ENCODE measurements at regions not wholly inside any gene's neighbourhood (a gene's known extent, or its start where the extent isn't known, plus 50 kb on each side); places are given as distances from the start of the nearest gene placed in this dataset.

DNA sequence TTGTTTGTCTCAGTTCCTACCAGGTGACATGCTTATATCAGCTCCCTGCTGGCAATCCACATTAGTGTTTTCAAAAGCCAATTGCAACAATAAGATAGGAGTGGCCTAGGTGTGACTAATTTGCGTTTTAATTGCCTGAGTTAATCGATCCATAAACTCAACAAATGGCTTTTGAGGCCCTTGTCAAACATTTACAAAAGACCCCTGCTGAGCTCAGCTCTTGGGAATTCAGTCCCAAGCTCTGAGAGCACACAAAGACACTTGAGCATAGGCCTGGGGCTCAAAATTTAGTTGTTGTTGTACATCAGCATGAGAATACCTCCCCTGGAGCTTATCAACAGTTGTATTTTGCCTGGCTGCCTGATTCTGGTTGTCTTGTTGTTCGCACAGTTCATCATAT is 1134.4 kb upstream of the TSPY4 start:
- WGBS = no CpG with 5 or more reads among the region's 3 CpGs
- H3K4me1 ChIP-seq = no peaks in the 10 kb centered on the region

DNA sequence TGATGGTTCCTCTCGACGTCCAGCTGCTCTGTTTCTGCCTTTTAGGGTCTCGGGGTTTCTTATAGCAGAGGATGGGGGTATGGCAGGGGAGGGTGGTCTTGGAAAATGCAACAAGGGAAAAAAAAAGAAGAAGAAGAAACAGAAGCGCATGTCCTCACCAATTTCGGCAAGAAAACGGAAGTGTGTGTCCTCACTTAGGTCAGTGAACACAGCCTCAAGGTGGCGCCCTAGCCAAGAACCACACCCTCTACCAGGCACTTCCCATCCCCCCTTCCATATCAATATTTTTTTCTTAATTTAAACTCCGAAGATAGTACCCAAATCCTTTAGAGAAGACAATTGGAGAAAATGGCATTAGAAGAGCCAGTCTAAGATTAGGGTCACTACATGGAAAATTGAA is 1096.1 kb upstream of the TSPY4 start:
- WGBS = no CpG with 5 or more reads among the region's 8 CpGs
- no peak for DNase-seq (ENCODE audit: low spot score in 2 of 2)
- H3K36me3 ChIP-seq = no peaks in the 10 kb centered on the region
- H3K27me3 ChIP-seq = no peaks in the 10 kb centered on the region
- TF ChIP-seq EP300 (IDR thresholded peaks at IDR 0.05) (no peak), POLR2A (IDR thresholded peaks at IDR 0.05) (no peak), POLR2AphosphoS5 (IDR thresholded peaks at IDR 0.05) (no peak), CTCF (IDR thresholded peaks at IDR 0.05) (no peak)
- H3K27ac ChIP-seq = no peak overlapping the region
- H3K9me3 ChIP-seq = no peaks in the 10 kb centered on the region
- H3K4me3 ChIP-seq = no peak overlapping the region
- H3K4me1 ChIP-seq = no peaks in the 10 kb centered on the region

More for the DNA sequence above, 1134.4 kb upstream of the TSPY4 start:
- DNase-seq (ENCODE audit: low spot score in 2 of 2) = no peak
- H3K36me3 ChIP-seq = no peaks in the 10 kb centered on the region
- H3K27ac ChIP-seq = no peak overlapping the region
- H3K27me3 ChIP-seq = no peaks in the 10 kb centered on the region
- H3K4me3 ChIP-seq = no peak overlapping the region
- TF ChIP-seq POLR2AphosphoS5 (IDR thresholded peaks at IDR 0.05) = no peak
- no peak for TF ChIP-seq POLR2A (IDR thresholded peaks at IDR 0.05)
- TF ChIP-seq CTCF (IDR thresholded peaks at IDR 0.05) = no peak
- TF ChIP-seq EP300 (IDR thresholded peaks at IDR 0.05) = no peak
- H3K9me3 ChIP-seq = no peaks in the 10 kb centered on the region

- DNase-seq (ENCODE audit: low spot score in 2 of 2) = no peak
- H3K27me3 ChIP-seq = no peaks in the 10 kb centered on the region
- H3K9me3 ChIP-seq = no peaks in the 10 kb centered on the region
- H3K4me1 ChIP-seq = no peaks in the 10 kb centered on the region
- H3K36me3 ChIP-seq = no peaks in the 10 kb centered on the region
- TF ChIP-seq CTCF (IDR thresholded peaks at IDR 0.05) = no peak
- H3K27ac ChIP-seq = no peak overlapping the region
- no peak overlapping the region for H3K4me3 ChIP-seq
These were observed 1063.5 kb upstream of the TSPY4 start for GRCh38 chrY:8273807-8274206.

DNA sequence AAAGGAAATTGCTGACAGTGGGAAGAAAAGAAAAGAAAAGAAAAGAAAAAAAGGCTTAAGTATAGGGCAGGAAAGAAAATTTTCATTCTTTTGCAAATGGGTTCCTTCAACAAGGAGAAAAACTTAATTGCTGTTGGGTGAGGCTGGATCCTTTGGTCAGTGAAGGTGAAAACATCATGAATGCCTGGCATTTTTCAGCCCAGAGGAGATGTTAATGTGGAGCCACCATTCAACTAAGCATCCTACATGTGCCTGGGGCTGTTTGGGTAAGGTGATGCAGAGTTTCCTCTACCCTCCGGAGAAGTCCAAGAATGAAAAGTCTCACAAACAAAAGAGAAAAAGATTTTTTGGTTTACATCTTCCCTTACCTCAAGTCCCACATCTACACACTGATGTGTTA is 1032.2 kb upstream of the TSPY4 start:
- no peaks in the 10 kb centered on the region for H3K27me3 ChIP-seq
- no peaks in the 10 kb centered on the region for H3K4me1 ChIP-seq
- no peak for DNase-seq (ENCODE audit: low spot score in 2 of 2)
- no CpG with 5 or more reads among the region's 1 CpG for WGBS
- TF ChIP-seq POLR2AphosphoS5 (IDR thresholded peaks at IDR 0.05) (no peak), POLR2A (IDR thresholded peaks at IDR 0.05) (no peak), EP300 (IDR thresholded peaks at IDR 0.05) (no peak), CTCF (IDR thresholded peaks at IDR 0.05) (no peak)
- no peak overlapping the region for H3K4me3 ChIP-seq
- H3K27ac ChIP-seq = no peak overlapping the region
- H3K36me3 ChIP-seq = no peaks in the 10 kb centered on the region
- no peaks in the 10 kb centered on the region for H3K9me3 ChIP-seq

DNA sequence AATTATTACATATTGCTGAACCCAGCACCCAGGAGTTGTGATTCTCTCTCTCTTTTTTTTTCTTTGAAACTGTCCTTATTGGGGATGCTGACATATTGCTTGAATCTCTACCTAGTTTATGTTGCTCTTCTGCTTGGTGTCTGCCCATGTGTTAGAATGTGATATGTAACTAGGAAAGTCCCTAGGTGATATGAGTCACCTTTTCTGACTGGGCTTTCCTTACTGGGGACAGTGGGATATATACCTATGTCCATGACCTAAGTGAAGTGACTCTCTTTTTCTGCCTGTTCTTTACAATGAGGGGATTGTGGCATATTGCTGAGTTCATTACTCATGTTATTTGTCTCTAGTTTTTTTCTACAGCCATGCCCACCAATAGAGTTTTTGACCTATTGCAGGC is 1013.2 kb upstream of the TSPY4 start:
- H3K27me3 ChIP-seq = no peaks in the 10 kb centered on the region
- H3K4me3 ChIP-seq = no peak overlapping the region
- H3K36me3 ChIP-seq = no peaks in the 10 kb centered on the region
- no peaks in the 10 kb centered on the region for H3K4me1 ChIP-seq
- no peaks in the 10 kb centered on the region for H3K9me3 ChIP-seq
- no peak for TF ChIP-seq EP300 (IDR thresholded peaks at IDR 0.05)
- no peak for TF ChIP-seq POLR2AphosphoS5 (IDR thresholded peaks at IDR 0.05)
- no peak for TF ChIP-seq CTCF (IDR thresholded peaks at IDR 0.05)
- DNase-seq (ENCODE audit: low spot score in 2 of 2) = no peak
- H3K27ac ChIP-seq = no peak overlapping the region
